Upper lobe of right lung (tissue), 1 donor: ENCODE measurements at regions not wholly inside any gene's neighbourhood (a gene's known extent, or its start where the extent isn't known, plus 50 kb on each side); places are given as distances from the start of the nearest gene placed in this dataset.

ENCODE experiments used
- ATAC-seq: fragments of 200-7000 bp; cut with Tn5 transposase; one replicate; pipeline ENCODE4 v1.9.1; 2020; ENCODE audit warnings: mild to moderate bottlenecking, moderate library complexity
- DNase-seq: peaks from one replicate; pipeline ENCODE4 v3.0.0-alpha.2; 2020
- H3K27ac ChIP-seq: fragments of 200-600 bp; one replicate; pipeline ENCODE4 v1.8.0; 2022
- H3K27me3 ChIP-seq: fragments of 200-600 bp; one replicate; pipeline ENCODE4 v1.8.0; 2022; ENCODE audit warnings: mild to moderate bottlenecking
- H3K36me3 ChIP-seq: fragments of 200-600 bp; one replicate; pipeline ENCODE4 v1.8.0; 2022
- H3K4me1 ChIP-seq: fragments of 200-600 bp; one replicate; pipeline ENCODE4 v1.8.0; 2022
- H3K4me3 ChIP-seq: fragments of 200-600 bp; one replicate; pipeline ENCODE4 v1.8.0; 2022; ENCODE audit warnings: mild to moderate bottlenecking
- H3K9me3 ChIP-seq: fragments of 200-600 bp; one replicate; pipeline ENCODE4 v1.8.0; 2022
- CTCF ChIP-seq: fragments of 200-600 bp; IDR thresholded peaks from one replicate; pipeline ENCODE4 v1.8.0; 2022; ENCODE audit warnings: antibody characterized with exemption
- intact Hi-C: fragments of 100-400 bp; cut with DNase I; formaldehyde crosslinking; loops from one replicate; pipeline ENCODE4 v1.11.0; 2022
- donor health status: DM: no; HTN: yes; CAD: no; lungs with severe emphysema.

GRCh38 chr12:77485961-77486854 is 344.5 kb upstream of the NAV3 start:
- Histone ChIP-seq H3K27me3 (no peaks in the 10 kb centered on the region), H3K4me3 (no peak overlapping the region), H3K27ac (no peak overlapping the region), H3K9me3 (no peaks in the 10 kb centered on the region), H3K4me1 (no peaks in the 10 kb centered on the region), H3K36me3 (no peaks in the 10 kb centered on the region)
- ATAC-seq = no peak
- intact Hi-C loops = no loop called here
- no peak for TF ChIP-seq CTCF
- DNase-seq = no peak

- Histone ChIP-seq H3K27me3 (no peaks in the 10 kb centered on the region), H3K9me3 (no peaks in the 10 kb centered on the region), H3K4me1 (no peaks in the 10 kb centered on the region), H3K27ac (no peak overlapping the region), H3K4me3 (no peak overlapping the region), H3K36me3 (no peaks in the 10 kb centered on the region)
- no peak for ATAC-seq
- intact Hi-C loops = no loop called here
- no peak for DNase-seq
- no peak for TF ChIP-seq CTCF
Observed at GRCh38 chr12:77481687-77482086, 349.0 kb upstream of the NAV3 start.

- no peaks in the 10 kb centered on the region for H3K36me3 ChIP-seq
- ATAC-seq = no peak
- no peak overlapping the region for H3K4me3 ChIP-seq
- no peak overlapping the region for H3K27ac ChIP-seq
- intact Hi-C loops = no loop called here
- no peaks in the 10 kb centered on the region for H3K27me3 ChIP-seq
- H3K9me3 ChIP-seq = no peaks in the 10 kb centered on the region
- DNase-seq = no peak
- TF ChIP-seq CTCF = no peak
- no peaks in the 10 kb centered on the region for H3K4me1 ChIP-seq
Observed at GRCh38 chr12:77477907-77478533, 352.7 kb upstream of the NAV3 start.

GRCh38 chr12:77471801-77472200 is 358.9 kb upstream of the NAV3 start:
- DNase-seq = no peak

More at GRCh38 chr12:77471801-77472200, 358.9 kb upstream of the NAV3 start:
- H3K27me3 ChIP-seq = no peaks in the 10 kb centered on the region
- no peak overlapping the region for H3K27ac ChIP-seq
- no peaks in the 10 kb centered on the region for H3K4me1 ChIP-seq
- TF ChIP-seq CTCF = no peak
- ATAC-seq = no peak
- H3K9me3 ChIP-seq = no peaks in the 10 kb centered on the region
- intact Hi-C loops = no loop called here
- H3K36me3 ChIP-seq = no peaks in the 10 kb centered on the region
- H3K4me3 ChIP-seq = no peak overlapping the region
